NCI-H2081 (cell line): ENCODE measurements at regions not wholly inside any gene's neighbourhood (a gene's known extent, or its start where the extent isn't known, plus 50 kb on each side); places are given as distances from the start of the nearest gene placed in this dataset.

Experiments used
- DNase-seq, 2 experiments: peaks; one replicate each; lab custom pipeline; 2025; lab: John Stamatoyannopoulos, UW

DNA sequence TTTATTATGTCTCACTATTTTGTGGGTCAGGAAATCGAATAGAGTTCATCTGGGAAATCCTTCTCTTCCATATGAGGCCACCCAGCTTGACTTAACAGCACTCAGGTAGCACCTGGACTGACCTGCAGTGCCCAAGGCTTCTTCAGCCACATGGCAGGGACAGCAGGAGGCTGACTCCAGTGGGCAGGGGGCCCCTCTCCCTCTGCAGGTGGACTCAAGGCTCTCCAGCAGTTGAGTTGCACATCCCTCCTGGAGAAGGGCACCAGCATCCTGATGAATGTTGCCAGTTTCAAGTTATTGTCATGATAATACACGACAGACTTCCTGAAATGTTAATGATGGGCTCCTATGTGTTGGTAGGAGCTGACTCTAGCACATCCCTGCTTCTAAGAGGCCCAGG lies 338.1 kb upstream of the RAB6C start:
- DNase-seq: no peak

DNA sequence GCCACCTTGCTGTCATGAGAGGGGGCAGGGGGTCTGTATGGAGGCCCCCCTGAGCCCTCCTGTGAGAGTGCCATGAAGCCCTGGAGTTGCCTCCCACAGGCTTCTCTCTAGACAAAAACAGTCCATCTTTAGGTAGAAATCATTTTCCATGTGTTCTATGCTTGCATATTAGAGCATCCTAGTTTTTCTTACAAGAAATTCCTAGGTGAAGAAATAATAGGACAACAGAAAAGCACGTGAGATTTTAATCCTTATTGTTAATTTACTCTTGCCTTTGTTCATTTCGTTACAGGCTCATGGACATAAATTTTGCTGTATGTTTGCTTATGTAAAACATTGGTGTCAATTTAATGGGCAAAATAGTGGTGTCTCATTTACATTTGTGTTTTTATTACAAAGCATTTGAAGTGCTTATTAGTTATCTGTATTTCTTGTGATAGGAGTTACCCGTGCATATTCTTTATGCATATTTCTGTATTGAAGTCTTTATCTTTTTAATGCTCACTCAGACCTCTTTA lies 336.9 kb upstream of the RAB6C start:
- no peak for DNase-seq

DNA sequence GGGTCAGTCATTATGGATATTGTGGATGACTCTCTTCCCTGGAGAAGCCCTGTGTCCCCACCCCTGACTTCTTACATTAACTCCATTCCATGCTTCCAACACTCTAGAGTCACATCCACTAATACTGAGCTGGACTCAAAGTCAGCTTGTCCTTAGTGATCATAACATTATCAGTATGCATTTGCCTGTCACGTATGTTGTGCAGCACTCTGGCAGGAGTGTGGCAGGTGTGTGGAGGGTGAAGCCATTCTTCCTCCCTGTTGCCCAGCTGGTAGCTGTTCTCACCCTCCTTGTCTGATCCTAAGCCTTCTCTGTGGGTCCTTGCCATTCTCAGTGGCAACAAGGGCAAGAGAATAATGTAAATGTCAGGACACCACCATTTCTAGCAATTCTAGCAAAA lies 334.1 kb upstream of the RAB6C start:
- no peak for DNase-seq

DNA sequence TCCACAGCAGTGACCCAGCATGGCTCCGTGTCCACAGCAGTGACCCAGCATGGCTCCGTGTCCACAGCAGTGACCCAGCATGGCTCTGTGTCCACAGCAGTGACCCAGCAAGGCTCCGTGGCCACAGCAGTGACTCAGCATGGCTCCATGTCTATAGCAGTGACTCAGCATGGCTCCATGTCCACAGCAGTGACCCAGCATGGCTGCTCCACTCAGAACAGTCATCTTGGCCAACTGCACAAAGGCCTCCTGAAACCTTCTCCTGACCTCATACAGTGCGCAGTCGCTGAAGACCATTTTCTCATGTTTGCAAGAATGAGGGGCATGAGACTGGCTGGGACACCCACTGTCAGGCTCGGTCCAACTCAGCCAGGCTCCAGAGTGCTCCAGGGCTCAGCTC lies 333.4 kb upstream of the RAB6C start:
- DNase-seq: no peak

DNA sequence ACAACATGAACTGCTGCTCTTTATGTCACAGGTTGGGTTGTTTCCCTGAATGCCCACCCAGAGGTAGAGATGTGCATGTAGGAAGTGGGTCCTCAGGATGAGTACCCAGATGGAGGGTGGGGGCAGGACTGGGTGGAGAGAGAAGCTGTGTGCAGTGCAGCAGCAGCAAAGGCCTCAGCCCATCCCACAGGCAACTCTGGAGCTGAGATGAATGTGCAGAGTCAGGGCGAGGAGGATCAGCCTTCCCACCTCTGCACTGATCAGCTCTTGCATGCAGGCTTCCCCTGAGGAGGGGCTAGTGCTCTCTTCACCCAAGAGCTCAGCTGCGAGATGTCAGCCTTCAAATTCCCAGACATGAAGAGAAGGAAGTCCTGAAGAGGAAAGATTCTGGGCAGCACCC lies 326.2 kb upstream of the RAB6C start:
- no peak for DNase-seq

GRCh38 chr2:129654331-129654730 lies 325.1 kb upstream of the RAB6C start:
- no peak for DNase-seq

GRCh38 chr2:129656081-129656598 lies 323.3 kb upstream of the RAB6C start:
- DNase-seq: no peak

- DNase-seq: no peak
Measured at GRCh38 chr2:129658430-129658829, 321.0 kb upstream of the RAB6C start.

GRCh38 chr2:129661935-129662334 lies 317.5 kb upstream of the RAB6C start:
- no peak for DNase-seq

DNA sequence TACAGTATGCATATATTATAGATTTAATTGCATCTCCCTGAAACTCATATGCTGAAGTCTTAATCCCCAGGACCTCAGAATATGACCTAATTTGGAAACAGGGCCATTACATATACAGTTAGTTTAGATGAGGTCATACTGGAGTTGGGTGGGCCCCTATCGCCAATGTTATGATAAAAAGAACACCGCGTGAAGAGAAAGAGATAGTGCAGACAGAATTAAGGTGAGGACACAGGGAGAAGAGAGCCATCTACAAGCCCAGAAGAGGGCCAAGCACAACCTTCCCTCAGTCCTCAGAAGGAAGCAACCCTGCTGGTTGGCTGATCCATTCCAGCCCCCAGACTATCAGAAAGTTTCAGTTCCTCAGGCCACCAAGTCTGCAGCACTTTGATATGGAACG lies 311.9 kb upstream of the RAB6C start:
- no peak for DNase-seq

GRCh38 chr2:129672521-129672920 lies 306.9 kb upstream of the RAB6C start:
- DNase-seq: no peak

DNA sequence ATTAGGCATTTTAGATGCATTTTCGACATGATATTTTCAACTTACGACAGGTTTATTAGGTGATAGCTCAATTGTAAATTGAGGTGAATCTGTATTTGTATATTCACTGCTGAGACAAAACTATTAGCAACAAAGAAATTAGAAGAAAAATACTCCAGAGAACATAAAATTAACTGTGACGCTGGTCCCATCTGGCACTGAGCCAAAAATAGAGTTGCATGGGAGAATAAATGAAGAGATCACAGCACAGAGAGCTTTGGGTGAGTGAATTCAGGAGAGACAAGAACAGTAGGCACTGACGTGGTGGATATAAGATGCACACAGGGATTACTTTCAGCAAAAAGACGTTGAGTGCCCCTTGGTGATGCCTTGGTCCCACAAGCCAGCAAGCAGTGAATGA lies 306.2 kb upstream of the RAB6C start:
- no peak for DNase-seq

- no peak for DNase-seq
Measured at GRCh38 chr2:129673847-129674711, 305.4 kb upstream of the RAB6C start.

GRCh38 chr2:129678751-129679150 lies 300.7 kb upstream of the RAB6C start:
- no peak for DNase-seq

DNA sequence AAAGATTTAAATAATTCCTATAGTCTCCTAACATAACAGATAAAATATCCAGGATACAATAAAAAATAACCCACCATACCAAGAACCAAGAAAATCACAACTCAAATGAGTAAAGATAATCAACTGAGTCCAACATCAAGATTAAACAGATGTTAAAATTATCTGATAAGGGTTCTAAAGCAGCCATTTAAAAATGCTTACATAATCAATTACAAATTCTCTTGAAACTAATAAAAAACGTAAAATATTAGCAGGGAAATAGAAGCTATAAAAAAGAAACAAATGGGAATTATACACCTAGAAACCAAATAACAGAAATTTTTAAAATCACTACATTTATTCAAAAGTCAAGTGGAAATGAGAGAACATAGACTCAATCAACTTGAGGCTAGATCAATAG lies 297.7 kb upstream of the RAB6C start:
- DNase-seq: no peak

- no peak for DNase-seq
Measured at GRCh38 chr2:129689653-129690448, 289.6 kb upstream of the RAB6C start.

- no peak for DNase-seq
Measured at GRCh38 chr2:129695496-129695895, 284.0 kb upstream of the RAB6C start.

DNA sequence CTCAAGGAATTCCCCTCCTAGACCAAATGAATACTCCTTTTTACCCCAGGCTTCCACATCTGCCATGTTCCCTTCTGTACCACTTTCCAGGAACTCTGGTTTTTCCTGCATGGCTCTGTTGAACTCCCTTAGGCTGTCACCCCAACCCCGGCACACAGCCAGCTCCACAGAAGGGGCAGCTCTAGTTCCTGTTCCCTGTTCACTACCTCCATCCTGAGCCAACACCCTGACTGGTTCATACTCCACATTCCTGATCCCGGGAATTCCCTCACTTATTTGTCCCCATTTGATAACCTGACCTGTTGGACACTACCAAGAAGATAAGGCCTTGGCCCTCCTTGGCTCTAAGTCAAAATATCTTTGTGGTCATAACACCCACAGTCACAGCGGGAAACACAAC lies 280.9 kb upstream of the RAB6C start:
- no peak for DNase-seq

DNA sequence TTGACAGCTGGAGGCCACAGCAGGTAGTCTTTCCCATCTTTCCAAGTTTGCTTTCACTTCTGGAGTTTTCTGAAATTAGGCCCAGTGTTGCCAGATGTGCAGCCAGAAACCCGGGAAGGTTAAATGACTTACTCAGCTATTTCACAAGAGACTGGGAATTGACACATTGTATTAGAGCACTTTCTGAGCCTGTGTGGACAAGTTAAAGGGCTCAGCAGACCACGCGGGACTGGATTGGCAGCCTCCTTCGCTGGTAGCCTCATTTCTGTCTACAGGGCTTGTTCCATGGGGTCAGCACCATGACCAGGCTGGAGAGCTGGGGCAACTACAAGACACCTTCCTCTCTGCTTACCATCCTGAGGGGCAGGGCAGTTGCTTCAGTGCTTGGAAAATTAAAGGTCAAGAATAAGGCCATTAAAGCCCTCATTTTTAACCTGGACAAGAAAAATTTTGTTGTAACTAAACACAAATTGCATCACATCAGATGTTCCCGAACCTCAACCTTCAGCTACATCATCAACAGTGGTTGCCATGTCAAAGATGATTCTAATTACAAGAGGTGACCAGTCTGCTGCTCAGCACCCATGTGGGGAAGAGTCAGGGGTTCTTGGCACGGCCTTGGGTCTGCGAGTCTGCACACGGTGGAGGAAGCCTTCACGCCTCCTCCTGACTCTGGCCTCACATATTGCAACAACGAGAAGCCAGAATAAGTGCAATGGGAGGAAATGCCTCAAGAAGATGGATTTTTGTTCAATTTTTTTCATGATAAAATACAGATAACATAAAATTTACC lies 279.5 kb upstream of the RAB6C start:
- no peak for DNase-seq

- DNase-seq: no peak
Measured at GRCh38 chr2:129702416-129703176, 276.9 kb upstream of the RAB6C start.

GRCh38 chr2:129705085-129705484 lies 274.4 kb upstream of the RAB6C start:
- no peak for DNase-seq
